ENCODE measurements at regions not wholly inside any gene's neighbourhood (a gene's known extent, or its start where the extent isn't known, plus 50 kb on each side); places are given as distances from the start of the nearest gene placed in this dataset.

DNA sequence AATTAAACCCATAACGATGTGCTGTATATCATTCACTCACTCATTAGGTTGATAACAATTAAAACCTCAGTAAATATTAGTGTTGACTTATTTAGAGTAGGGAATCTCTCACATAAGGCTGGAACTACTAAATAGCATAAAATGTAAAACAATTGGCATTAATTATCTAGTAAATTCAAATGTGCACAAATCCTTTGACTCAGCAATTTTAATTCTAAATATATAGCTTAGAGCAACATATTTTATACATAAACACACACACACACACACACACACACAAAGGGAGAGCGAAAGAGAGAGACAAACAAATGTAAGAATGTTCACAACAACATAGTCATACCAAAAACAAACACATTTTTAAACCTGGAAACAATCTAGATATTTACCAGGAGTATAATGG lies 443.1 kb upstream of the KCNH7 start:
- DNase-seq (ENCODE audit: low read depth, low spot score) = no peak
- Histone ChIP-seq H3K27me3 (ENCODE audit: insufficient read depth, insufficient read length) (no peaks in the 10 kb centered on the region), H3K4me1 (ENCODE audit: insufficient read depth, insufficient read length) (no peaks in the 10 kb centered on the region), H3K36me3 (ENCODE audit: insufficient read depth, insufficient read length, low read length) (no peaks in the 10 kb centered on the region), H3K4me3 (ENCODE audit: insufficient read length, low read depth) (no peak overlapping the region), H3K9me3 (ENCODE audit: insufficient read depth, low read length) (no peaks in the 10 kb centered on the region), H3K9ac (ENCODE audit: insufficient read length, low read depth) (no peak overlapping the region)
- no peak for TF ChIP-seq ZNF274 (IDR thresholded peaks at IDR 0.05; ENCODE audit: low read depth, low read length)
- no peak for TF ChIP-seq YY1 (IDR thresholded peaks at IDR 0.05; ENCODE audit: insufficient read depth, insufficient read length)
- no peak for TF ChIP-seq SUZ12 (IDR thresholded peaks at IDR 0.05; ENCODE audit: extremely low read depth, insufficient read depth, insufficient read length)

DNA sequence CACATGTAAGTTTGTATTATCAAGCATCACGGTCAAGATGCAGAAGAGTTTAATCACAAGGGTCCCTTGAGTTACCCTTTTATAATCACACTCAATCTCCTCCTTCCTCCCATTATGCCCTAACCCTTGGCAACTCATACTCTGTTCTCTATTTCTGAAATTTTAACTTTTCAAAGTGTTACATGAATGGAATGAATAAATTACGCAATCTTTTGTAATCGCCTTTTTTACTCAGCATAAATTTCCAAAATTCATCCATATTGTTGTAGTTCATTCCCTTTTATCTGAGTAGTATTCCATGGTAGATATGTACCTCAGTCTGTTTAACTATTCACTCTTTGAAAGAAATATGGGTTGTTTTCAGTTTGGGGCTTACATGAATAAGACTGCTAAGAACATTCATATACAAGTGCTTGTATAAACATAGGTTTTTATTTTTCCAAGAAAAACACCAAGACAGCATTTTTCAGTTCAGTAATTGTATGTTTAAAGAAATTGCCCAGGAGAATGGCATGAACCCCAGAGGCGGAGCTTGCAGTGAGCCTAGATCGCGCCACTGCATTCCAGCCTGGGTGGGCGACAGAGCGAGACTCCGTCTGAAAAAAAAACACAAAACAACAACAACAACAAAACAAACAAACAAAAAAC lies 430.9 kb upstream of the KCNH7 start:
- Histone ChIP-seq H3K36me3 (ENCODE audit: insufficient read depth, insufficient read length, low read length) (no peaks in the 10 kb centered on the region), H3K27me3 (ENCODE audit: insufficient read depth, insufficient read length) (no peaks in the 10 kb centered on the region), H3K4me3 (ENCODE audit: insufficient read length, low read depth) (no peak overlapping the region), H3K9ac (ENCODE audit: insufficient read length, low read depth) (no peak overlapping the region), H3K4me1 (ENCODE audit: insufficient read depth, insufficient read length) (no peaks in the 10 kb centered on the region), H3K9me3 (ENCODE audit: insufficient read depth, low read length) (no peaks in the 10 kb centered on the region)
- DNase-seq (ENCODE audit: low read depth, low spot score) = no peak
- no peak for TF ChIP-seq SUZ12 (IDR thresholded peaks at IDR 0.05; ENCODE audit: extremely low read depth, insufficient read depth, insufficient read length)
- no peak for TF ChIP-seq YY1 (IDR thresholded peaks at IDR 0.05; ENCODE audit: insufficient read depth, insufficient read length)
- TF ChIP-seq ZNF274 (IDR thresholded peaks at IDR 0.05; ENCODE audit: low read depth, low read length) = no peak

- H3K27me3 ChIP-seq (ENCODE audit: insufficient read depth, insufficient read length) = no peaks in the 10 kb centered on the region
- no peak for DNase-seq (ENCODE audit: low read depth, low spot score)
- H3K9me3 ChIP-seq (ENCODE audit: insufficient read depth, low read length) = no peaks in the 10 kb centered on the region
- no peak overlapping the region for H3K9ac ChIP-seq (ENCODE audit: insufficient read length, low read depth)
- no peaks in the 10 kb centered on the region for H3K36me3 ChIP-seq (ENCODE audit: insufficient read depth, insufficient read length, low read length)
- TF ChIP-seq ZNF274 (IDR thresholded peaks at IDR 0.05; ENCODE audit: low read depth, low read length) = no peak
- no peak for TF ChIP-seq SUZ12 (IDR thresholded peaks at IDR 0.05; ENCODE audit: extremely low read depth, insufficient read depth, insufficient read length)
- TF ChIP-seq YY1 (IDR thresholded peaks at IDR 0.05; ENCODE audit: insufficient read depth, insufficient read length) = no peak
- no peak overlapping the region for H3K4me3 ChIP-seq (ENCODE audit: insufficient read length, low read depth)
- H3K4me1 ChIP-seq (ENCODE audit: insufficient read depth, insufficient read length) = no peaks in the 10 kb centered on the region
Observed at GRCh38 chr2:163266772-163267171, 428.2 kb upstream of the KCNH7 start.

- no peak overlapping the region for H3K9ac ChIP-seq (ENCODE audit: insufficient read length, low read depth)
- no peaks in the 10 kb centered on the region for H3K36me3 ChIP-seq (ENCODE audit: insufficient read depth, insufficient read length, low read length)
- H3K9me3 ChIP-seq (ENCODE audit: insufficient read depth, low read length) = no peaks in the 10 kb centered on the region
- H3K4me1 ChIP-seq (ENCODE audit: insufficient read depth, insufficient read length) = no peaks in the 10 kb centered on the region
- no peak for DNase-seq (ENCODE audit: low read depth, low spot score)
- no peak for TF ChIP-seq ZNF274 (IDR thresholded peaks at IDR 0.05; ENCODE audit: low read depth, low read length)
- TF ChIP-seq SUZ12 (IDR thresholded peaks at IDR 0.05; ENCODE audit: extremely low read depth, insufficient read depth, insufficient read length) = no peak
- no peak for TF ChIP-seq YY1 (IDR thresholded peaks at IDR 0.05; ENCODE audit: insufficient read depth, insufficient read length)
- H3K27me3 ChIP-seq (ENCODE audit: insufficient read depth, insufficient read length) = no peaks in the 10 kb centered on the region
- H3K4me3 ChIP-seq (ENCODE audit: insufficient read length, low read depth) = no peak overlapping the region
Observed at GRCh38 chr2:163265562-163265961, 427.0 kb upstream of the KCNH7 start.

- Histone ChIP-seq H3K27me3 (ENCODE audit: insufficient read depth, insufficient read length) (no peaks in the 10 kb centered on the region), H3K4me3 (ENCODE audit: insufficient read length, low read depth) (no peak overlapping the region), H3K36me3 (ENCODE audit: insufficient read depth, insufficient read length, low read length) (no peaks in the 10 kb centered on the region), H3K9me3 (ENCODE audit: insufficient read depth, low read length) (no peaks in the 10 kb centered on the region), H3K9ac (ENCODE audit: insufficient read length, low read depth) (no peak overlapping the region), H3K4me1 (ENCODE audit: insufficient read depth, insufficient read length) (no peaks in the 10 kb centered on the region)
- no peak for DNase-seq (ENCODE audit: low read depth, low spot score)
- no peak for TF ChIP-seq ZNF274 (IDR thresholded peaks at IDR 0.05; ENCODE audit: low read depth, low read length)
- no peak for TF ChIP-seq SUZ12 (IDR thresholded peaks at IDR 0.05; ENCODE audit: extremely low read depth, insufficient read depth, insufficient read length)
- TF ChIP-seq YY1 (IDR thresholded peaks at IDR 0.05; ENCODE audit: insufficient read depth, insufficient read length) = no peak
Observed at GRCh38 chr2:163264341-163264740, 425.8 kb upstream of the KCNH7 start.

- H3K27me3 ChIP-seq (ENCODE audit: insufficient read depth, insufficient read length) = no peaks in the 10 kb centered on the region
Observed at GRCh38 chr2:163259489-163259888, 420.9 kb upstream of the KCNH7 start.

DNA sequence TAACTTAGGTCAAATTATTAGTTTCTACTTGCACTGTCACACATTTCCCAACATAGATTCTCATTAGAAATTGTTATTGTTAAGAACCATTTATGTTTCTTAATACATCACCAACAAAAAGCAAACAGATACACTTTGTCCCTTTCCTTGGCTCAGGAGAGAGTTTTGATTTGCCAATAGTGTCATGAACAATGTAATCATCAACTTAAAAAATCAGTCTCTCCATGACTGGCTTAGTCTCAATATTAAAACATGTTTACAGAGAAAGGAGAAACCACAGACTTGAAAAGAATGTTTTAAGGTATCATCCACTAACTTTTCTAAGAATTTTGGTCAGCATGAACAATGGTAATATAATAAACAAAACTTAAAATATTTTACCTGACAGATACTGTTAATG lies 416.5 kb upstream of the KCNH7 start:
- H3K9me3 ChIP-seq (ENCODE audit: insufficient read depth, low read length) = no peaks in the 10 kb centered on the region
- H3K9ac ChIP-seq (ENCODE audit: insufficient read length, low read depth) = no peak overlapping the region
- H3K27me3 ChIP-seq (ENCODE audit: insufficient read depth, insufficient read length) = no peaks in the 10 kb centered on the region
- TF ChIP-seq SUZ12 (IDR thresholded peaks at IDR 0.05; ENCODE audit: extremely low read depth, insufficient read depth, insufficient read length) (no peak), ZNF274 (IDR thresholded peaks at IDR 0.05; ENCODE audit: low read depth, low read length) (no peak), YY1 (IDR thresholded peaks at IDR 0.05; ENCODE audit: insufficient read depth, insufficient read length) (no peak)
- H3K4me1 ChIP-seq (ENCODE audit: insufficient read depth, insufficient read length) = no peaks in the 10 kb centered on the region
- no peak for DNase-seq (ENCODE audit: low read depth, low spot score)
- H3K36me3 ChIP-seq (ENCODE audit: insufficient read depth, insufficient read length, low read length) = no peaks in the 10 kb centered on the region
- H3K4me3 ChIP-seq (ENCODE audit: insufficient read length, low read depth) = no peak overlapping the region

More at GRCh38 chr2:163259489-163259888, 420.9 kb upstream of the KCNH7 start:
- TF ChIP-seq ZNF274 (IDR thresholded peaks at IDR 0.05; ENCODE audit: low read depth, low read length) (no peak), YY1 (IDR thresholded peaks at IDR 0.05; ENCODE audit: insufficient read depth, insufficient read length) (no peak), SUZ12 (IDR thresholded peaks at IDR 0.05; ENCODE audit: extremely low read depth, insufficient read depth, insufficient read length) (no peak)
- no peak for DNase-seq (ENCODE audit: low read depth, low spot score)
- H3K9me3 ChIP-seq (ENCODE audit: insufficient read depth, low read length) = no peaks in the 10 kb centered on the region
- no peaks in the 10 kb centered on the region for H3K4me1 ChIP-seq (ENCODE audit: insufficient read depth, insufficient read length)
- no peak overlapping the region for H3K9ac ChIP-seq (ENCODE audit: insufficient read length, low read depth)
- no peak overlapping the region for H3K4me3 ChIP-seq (ENCODE audit: insufficient read length, low read depth)
- no peaks in the 10 kb centered on the region for H3K36me3 ChIP-seq (ENCODE audit: insufficient read depth, insufficient read length, low read length)
